ENCODE measurements at regions not wholly inside any gene's neighbourhood (a gene's known extent, or its start where the extent isn't known, plus 50 kb on each side); places are given as distances from the start of the nearest gene placed in this dataset.

DNA sequence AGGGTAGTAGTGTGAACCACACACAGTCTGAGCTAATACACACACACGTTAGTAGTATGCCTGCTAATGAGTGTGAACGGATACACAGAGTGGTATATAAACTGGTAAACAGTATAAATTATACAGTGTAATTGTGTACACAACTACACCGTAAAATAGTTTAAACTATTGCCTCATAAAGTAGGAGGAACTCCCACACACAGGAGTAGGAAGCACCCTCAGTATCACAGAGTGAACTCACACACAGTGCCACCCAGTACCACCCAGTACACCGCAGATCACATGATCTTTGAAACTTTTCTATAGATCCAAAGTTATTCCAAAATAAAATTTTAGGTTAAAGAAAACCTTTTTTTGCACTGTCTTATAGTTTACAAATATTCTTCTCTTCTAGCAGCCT lies 275.1 kb downstream of the ADGRA3 start:
- no peak for TF ChIP-seq EP300 (IDR thresholded peaks at IDR 0.05)
- TF ChIP-seq, protein P1, sequence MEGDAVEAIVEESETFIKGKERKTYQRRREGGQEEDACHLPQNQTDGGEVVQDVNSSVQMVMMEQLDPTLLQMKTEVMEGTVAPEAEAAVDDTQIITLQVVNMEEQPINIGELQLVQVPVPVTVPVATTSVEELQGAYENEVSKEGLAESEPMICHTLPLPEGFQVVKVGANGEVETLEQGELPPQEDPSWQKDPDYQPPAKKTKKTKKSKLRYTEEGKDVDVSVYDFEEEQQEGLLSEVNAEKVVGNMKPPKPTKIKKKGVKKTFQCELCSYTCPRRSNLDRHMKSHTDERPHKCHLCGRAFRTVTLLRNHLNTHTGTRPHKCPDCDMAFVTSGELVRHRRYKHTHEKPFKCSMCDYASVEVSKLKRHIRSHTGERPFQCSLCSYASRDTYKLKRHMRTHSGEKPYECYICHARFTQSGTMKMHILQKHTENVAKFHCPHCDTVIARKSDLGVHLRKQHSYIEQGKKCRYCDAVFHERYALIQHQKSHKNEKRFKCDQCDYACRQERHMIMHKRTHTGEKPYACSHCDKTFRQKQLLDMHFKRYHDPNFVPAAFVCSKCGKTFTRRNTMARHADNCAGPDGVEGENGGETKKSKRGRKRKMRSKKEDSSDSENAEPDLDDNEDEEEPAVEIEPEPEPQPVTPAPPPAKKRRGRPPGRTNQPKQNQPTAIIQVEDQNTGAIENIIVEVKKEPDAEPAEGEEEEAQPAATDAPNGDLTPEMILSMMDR (IDR thresholded peaks at IDR 0.05) = no peak
- TF ChIP-seq POLR2AphosphoS5 (IDR thresholded peaks at IDR 0.05) = no peak
- TF ChIP-seq POLR2A (IDR thresholded peaks at IDR 0.05) = no peak

Data from upper lobe of left lung (tissue), 4 donors.